H1 (cell line): ENCODE measurements at regions not wholly inside any gene's neighbourhood (a gene's known extent, or its start where the extent isn't known, plus 50 kb on each side); places are given as distances from the start of the nearest gene placed in this dataset.
A peak's percentile ranks its signal among the peaks of the same experiment; 100 is the strongest.

Experiments
- CTCF ChIA-PET: fragments of 300-600 bp; sonication (Branson Sonifier 250); formaldehyde crosslinking; loops from one replicate; lab custom pipeline; 2021; ENCODE audit not compliant: partially characterized antibody; lab: Charles Lee
- POLR2A ChIA-PET: fragments of 300-600 bp; sonication (Branson Sonifier 250); formaldehyde crosslinking; loops from one replicate; lab custom pipeline; 2021; ENCODE audit warnings: inconsistent platforms; ENCODE audit not compliant: partially characterized antibody; lab: Charles Lee
- DNase-seq, 2 experiments: peaks; one replicate each; pipeline versions ENCODE4 v3.0.0 to v3.0.0-alpha.2; 2010 to 2022; ENCODE audit warnings: low spot score in 2 of 2, low read depth in 1 of 2, mixed read lengths in 1 of 2
- FAIRE-seq: peaks from 2 replicates; lab custom pipeline; 2011; peaks lifted over from hg19 to GRCh38; lab: Jason Lieb, UNC
- H2AFZ ChIP-seq: 2 replicates; pipeline ENCODE4 v1.8.1; 2012; ENCODE audit warnings: low read length, inconsistent platforms
- H2AK5ac ChIP-seq: 2 replicates; pipeline ENCODE4 v1.6.1; 2013; ENCODE audit warnings: low read depth, low read length
- H2BK120ac ChIP-seq: replicated peaks from 2 replicates; pipeline ENCODE3; 2013; ENCODE audit warnings: low read depth, low read length, inconsistent platforms
- H2BK12ac ChIP-seq: 2 replicates; pipeline ENCODE4 v1.6.1; 2013; ENCODE audit warnings: low read depth, low read length
- H2BK15ac ChIP-seq: 2 replicates; pipeline ENCODE4 v1.6.1; 2013; ENCODE audit warnings: low read length
- H2BK20ac ChIP-seq: 2 replicates; pipeline ENCODE4 v1.6.1; 2013; ENCODE audit warnings: low read length
- H2BK5ac ChIP-seq: 2 replicates; pipeline ENCODE4 v1.6.1; 2013; ENCODE audit warnings: low read depth, low read length
- H3K14ac ChIP-seq: 2 replicates; pipeline ENCODE4 v1.6.1; 2013; ENCODE audit warnings: inconsistent platforms; ENCODE audit not compliant: insufficient read length
- H3K18ac ChIP-seq: 2 replicates; pipeline ENCODE4 v1.6.1; 2013; ENCODE audit warnings: low read length; ENCODE audit errors: extremely low read depth
- H3K23ac ChIP-seq: 2 replicates; pipeline ENCODE4 v1.6.1; 2013; ENCODE audit warnings: inconsistent platforms; ENCODE audit not compliant: insufficient read length
- H3K23me2 ChIP-seq: 2 replicates; pipeline ENCODE4 v1.6.1; 2013; ENCODE audit warnings: low read depth, low read length
- H3K27ac ChIP-seq: 2 replicates; pipeline ENCODE4 v1.6.1; 2011; ENCODE audit warnings: low read depth, low read length, inconsistent platforms
- H3K27me3 ChIP-seq, 4 experiments: replicated peaks in 1 of 4; 1 replicate in 1 of 4; 2 replicates in 3 of 4; pipeline versions ENCODE4 v1.6.1 to v1.8.1; 2011 to 2013; ENCODE audit warnings: low read length in 3 of 4, mild to moderate bottlenecking in 3 of 4, inconsistent platforms in 2 of 4, mixed read lengths in 2 of 4, moderate library complexity in 1 of 4; ENCODE audit not compliant: control insufficient read depth in 3 of 4, insufficient read depth in 3 of 4; ENCODE audit errors: extremely low read depth in 1 of 4
- H3K36me3 ChIP-seq, 4 experiments: 2 replicates each; pipeline versions ENCODE4 v1.6.1 to v1.8.1; 2011 to 2013; ENCODE audit warnings: mild to moderate bottlenecking in 4 of 4, low read length in 3 of 4, moderate library complexity in 2 of 4, control low read depth in 1 of 4, inconsistent platforms in 1 of 4; ENCODE audit not compliant: insufficient read depth in 4 of 4, control insufficient read depth in 2 of 4
- H3K4ac ChIP-seq: replicated peaks from 2 replicates; pipeline ENCODE3; 2013; ENCODE audit warnings: low read length, low read depth, mixed read lengths, inconsistent platforms; ENCODE audit not compliant: insufficient read length
- H3K4me1 ChIP-seq, 4 experiments: replicated peaks in 1 of 4; 1 replicate in 1 of 4; 2 replicates in 3 of 4; pipeline versions ENCODE4 v1.6.1 to v1.8.1; 2011 to 2013; ENCODE audit warnings: low read length in 3 of 4, inconsistent platforms in 2 of 4, mixed read lengths in 1 of 4; ENCODE audit not compliant: insufficient read depth in 4 of 4, control insufficient read depth in 3 of 4
- H3K4me2 ChIP-seq, 2 experiments: 2 replicates each; pipeline versions ENCODE4 v1.6.1 to v1.8.1; 2011 to 2013; ENCODE audit warnings: low read depth in 2 of 2, low read length in 2 of 2, control low read depth in 1 of 2, inconsistent platforms in 1 of 2, mild to moderate bottlenecking in 1 of 2; ENCODE audit not compliant: insufficient read depth in 1 of 2
- H3K4me3 ChIP-seq, 4 experiments: fragments of 200-600, 300-600 bp in 1 of 4; sonication (generic), shearing (Covaris generic), sonication (Bioruptor Twin) in 1 of 4; 2 replicates each; pipeline versions ENCODE4 v1.5.1 to v1.8.1; 2011 to 2016; ENCODE audit warnings: low read length in 4 of 4, low read depth in 3 of 4, control low read depth in 2 of 4, inconsistent platforms in 2 of 4, mild to moderate bottlenecking in 2 of 4, mixed read lengths in 1 of 4, moderate library complexity in 1 of 4; ENCODE audit not compliant: insufficient read depth in 2 of 4; ENCODE audit errors: extremely low read depth in 1 of 4
- H3K56ac ChIP-seq: replicated peaks from 2 replicates; pipeline ENCODE3; 2013; ENCODE audit warnings: low read depth, mild to moderate bottlenecking, mixed read lengths, low read length, inconsistent platforms; ENCODE audit not compliant: insufficient read length
- H3K79me1 ChIP-seq: 2 replicates; pipeline ENCODE4 v1.6.1; 2013; ENCODE audit warnings: low read depth, low read length, control low read depth
- H3K79me2 ChIP-seq, 2 experiments: 2 replicates each; pipeline versions ENCODE4 v1.6.1 to v1.8.1; 2012 to 2013; ENCODE audit warnings: low read length in 2 of 2, mild to moderate bottlenecking in 2 of 2, inconsistent platforms in 1 of 2; ENCODE audit not compliant: insufficient read depth in 2 of 2, control insufficient read depth in 1 of 2
- H3K9ac ChIP-seq, 4 experiments: replicated peaks in 1 of 4; 1 replicate in 1 of 4; 2 replicates in 3 of 4; pipeline versions ENCODE4 v1.6.1 to v1.8.1; 2011 to 2013; ENCODE audit warnings: low read depth in 3 of 4, low read length in 3 of 4, control low read depth in 2 of 4, mild to moderate bottlenecking in 2 of 4, moderate library complexity in 2 of 4, inconsistent platforms in 1 of 4; ENCODE audit errors: extremely low read depth in 1 of 4
- H3K9me3 ChIP-seq, 2 experiments: 2 replicates each; pipeline versions ENCODE4 v1.6.1 to v1.8.1; 2012 to 2013; ENCODE audit warnings: mild to moderate bottlenecking in 2 of 2, moderate library complexity in 2 of 2, control low read depth in 1 of 2, inconsistent platforms in 1 of 2, low read depth in 1 of 2, low read length in 1 of 2, mixed read lengths in 1 of 2; ENCODE audit not compliant: insufficient read depth in 2 of 2
- H4K20me1 ChIP-seq, 2 experiments: replicated peaks in 1 of 2; 2 replicates each; pipeline versions ENCODE3 to v1.8.1; 2011 to 2013; ENCODE audit warnings: inconsistent platforms in 2 of 2, low read length in 2 of 2, mild to moderate bottlenecking in 1 of 2; ENCODE audit not compliant: insufficient read depth in 2 of 2, control insufficient read depth in 1 of 2
- H4K5ac ChIP-seq: 2 replicates; pipeline ENCODE4 v1.6.1; 2013; ENCODE audit warnings: low read length, low read depth, mixed read lengths, inconsistent platforms; ENCODE audit not compliant: insufficient read length
- H4K8ac ChIP-seq: 2 replicates; pipeline ENCODE4 v1.8.0; 2013; ENCODE audit warnings: mild to moderate bottlenecking, moderate library complexity, low read length, inconsistent platforms; ENCODE audit not compliant: insufficient read depth; ENCODE audit errors: extremely low read depth
- H4K91ac ChIP-seq: replicated peaks from 2 replicates; pipeline ENCODE3; 2013; ENCODE audit warnings: low read length, mixed read lengths, inconsistent platforms; ENCODE audit not compliant: insufficient read length
- ATF2 ChIP-seq: IDR thresholded peaks from 2 replicates; pipeline ENCODE4 v1.6.1; 2012; ENCODE audit warnings: low read length, inconsistent platforms
- CHD1 ChIP-seq: IDR thresholded peaks from 2 replicates; pipeline ENCODE4 v1.6.1; 2012; ENCODE audit warnings: low read depth, low read length, improper control_type of control experiment
- CTBP2 ChIP-seq: IDR thresholded peaks from 2 replicates; pipeline ENCODE4 v1.7.0; 2011; ENCODE audit warnings: borderline replicate concordance, mild to moderate bottlenecking, moderate library complexity, mixed read lengths, low read length; ENCODE audit not compliant: insufficient read depth, insufficient read length
- EP300 ChIP-seq, 2 experiments: IDR thresholded peaks; 1 replicate in 1 of 2; 2 replicates in 1 of 2; pipeline ENCODE4 v1.6.1; 2011 to 2012; ENCODE audit warnings: low read depth in 2 of 2, low read length in 2 of 2, mild to moderate bottlenecking in 2 of 2, borderline replicate concordance in 1 of 2, inconsistent platforms in 1 of 2, moderate library complexity in 1 of 2
- FOSL1 ChIP-seq: IDR thresholded peaks from 2 replicates; pipeline ENCODE4 v1.6.1; 2011; ENCODE audit warnings: mild to moderate bottlenecking, low read depth, low read length, moderate library complexity; ENCODE audit not compliant: insufficient read depth
- HDAC6 ChIP-seq: IDR thresholded peaks from one replicate; pipeline ENCODE4 v1.7.1; 2012; ENCODE audit warnings: low read depth, mild to moderate bottlenecking, inconsistent platforms, low read length, moderate library complexity
- JUN ChIP-seq: IDR thresholded peaks from 2 replicates; pipeline ENCODE4 v1.6.1; 2011; ENCODE audit warnings: low read depth, mild to moderate bottlenecking, improper control_type of control experiment, low read length
- KDM5A ChIP-seq: fragments of 200-600 bp; IDR thresholded peaks from 2 replicates; pipeline ENCODE4 v1.7.1; 2012; ENCODE audit warnings: mild to moderate bottlenecking, low read length, inconsistent platforms, mixed read lengths
- RBBP5 ChIP-seq: IDR thresholded peaks from 2 replicates; pipeline ENCODE4 v1.7.1; 2012; ENCODE audit warnings: low read depth, mild to moderate bottlenecking, inconsistent platforms, low read length, moderate library complexity, borderline replicate concordance
- SP2 ChIP-seq: IDR thresholded peaks from 2 replicates; pipeline ENCODE4 v1.6.1; 2012; ENCODE audit warnings: mild to moderate bottlenecking, low read length, inconsistent platforms
- TAF1 ChIP-seq: IDR thresholded peaks from 2 replicates; pipeline ENCODE4 v1.6.1; 2011; ENCODE audit warnings: mild to moderate bottlenecking, low read depth, low read length
- TCF12 ChIP-seq: IDR thresholded peaks from 2 replicates; pipeline ENCODE4 v1.6.1; 2011; ENCODE audit warnings: low read depth, mild to moderate bottlenecking, low read length
- WGBS, 2 experiments: shearing (Covaris generic) in 1 of 2; methylation state at CpG; one replicate each; pipeline versions ENCODE4 v1.1.6 to v1.1.7; 2013 to 2015; ENCODE audit warnings: low lambda C conversion rate in 2 of 2, mixed read lengths in 2 of 2, inconsistent platforms in 1 of 2, low coverage in 1 of 2, missing lambda C conversion rate in 1 of 2; ENCODE audit not compliant: insufficient replicate concordance in 2 of 2, insufficient coverage in 1 of 2, insufficient read length in 1 of 2; ENCODE audit errors: extremely low coverage in 1 of 2, missing lambda C conversion rate in 1 of 2; 5-methylcytosine and 5-hydroxymethylcytosine counted together

GRCh38 chr11:69554849-69555248, 73.4 kb downstream of the LINC01488 start:
- Histone ChIP-seq H4K20me1 (no peaks in the 10 kb centered on the region), H3K4me2 (no peak overlapping the region), H3K14ac (no peak overlapping the region), H3K9ac (no peak overlapping the region), H3K79me1 (no peaks in the 10 kb centered on the region), H3K27ac (no peak overlapping the region), H3K4ac (no peak overlapping the region), H2BK5ac (0 out of 2 replicates have a peak overlapping the region, but pooled peaks have one; percentile 44), H4K8ac (no peak overlapping the region), H3K23me2 (no peaks in the 10 kb centered on the region), H2BK20ac (no peak overlapping the region), H2BK120ac (no peak overlapping the region), H2BK15ac (no peak overlapping the region), H2BK12ac (no peak overlapping the region), H4K5ac (no peak overlapping the region), H3K23ac (no peak overlapping the region), H2AK5ac (no peak overlapping the region), H4K91ac (no peak overlapping the region), H3K79me2 (no peaks in the 10 kb centered on the region), H3K36me3 (no peaks in the 10 kb centered on the region), H3K27me3 (no peaks in the 10 kb centered on the region; a peak in 1 of 7 replicates), H3K56ac (no peak overlapping the region), H3K4me1 (0 out of 7 replicates have a peak, but pooled peaks cover 0 to 2% (median 0%) of the 10 kb centered on the region in 4 experiments), H3K4me3 (no peak overlapping the region), H2AFZ (0 out of 2 replicates have a peak overlapping the region, but pooled peaks have one; percentile 49), H3K9me3 (peaks cover 5 to 6% of the 10 kb centered on the region in 2 experiments; a peak in 3 of 4 replicates), H3K18ac (no peak overlapping the region)
- CTCF ChIA-PET = interaction anchor here (0.6 kb wide), 1 partner anchor 13 kb away, joined by 3 read pairs; no protein-coding TSS in a partner anchor
- FAIRE-seq (no peak), DNase-seq (no peak)
- WGBS, 2 experiments = 95% methylated on average over 6 of the region's 6 CpGs; no CpG with 5 or more reads in 1 of the 2 experiments
- POLR2A ChIA-PET = interaction anchor here (0.6 kb wide), 2 partner anchors 82 to 157 kb away, joined by 3 to 6 read pairs; no protein-coding TSS in a partner anchor
- TF ChIP-seq KDM5A (no peak), JUN (no peak), ATF2 (no peak), EP300 (IDR thresholded peaks at IDR 0.05; ENCODE audit: borderline replicate concordance in 1 of 2, low read depth in 2 of 2, low read length in 2 of 2) (no peak), RBBP5 (no peak), CHD1 (no peak), TAF1 (no peak), TCF12 (no peak), CTBP2 (no peak), SP2 (no peak), FOSL1 (no peak), HDAC6 (no peak)
